WI38 (cell line): ENCODE measurements at regions not wholly inside any gene's neighbourhood (a gene's known extent, or its start where the extent isn't known, plus 50 kb on each side); places are given as distances from the start of the nearest gene placed in this dataset.

ENCODE experiments used
- H3K4me3 ChIP-seq: 2 replicates; pipeline ENCODE4 v1.5.1; 2011; ENCODE audit warnings: low read depth, mild to moderate bottlenecking, control low read depth, low read length
- TF ChIP-seq, protein P1 (sequence below): IDR thresholded peaks from 2 replicates; pipeline ENCODE4 v1.5.1; 2012; ENCODE audit warnings: low read depth, mild to moderate bottlenecking, control low read depth, low read length

DNA sequence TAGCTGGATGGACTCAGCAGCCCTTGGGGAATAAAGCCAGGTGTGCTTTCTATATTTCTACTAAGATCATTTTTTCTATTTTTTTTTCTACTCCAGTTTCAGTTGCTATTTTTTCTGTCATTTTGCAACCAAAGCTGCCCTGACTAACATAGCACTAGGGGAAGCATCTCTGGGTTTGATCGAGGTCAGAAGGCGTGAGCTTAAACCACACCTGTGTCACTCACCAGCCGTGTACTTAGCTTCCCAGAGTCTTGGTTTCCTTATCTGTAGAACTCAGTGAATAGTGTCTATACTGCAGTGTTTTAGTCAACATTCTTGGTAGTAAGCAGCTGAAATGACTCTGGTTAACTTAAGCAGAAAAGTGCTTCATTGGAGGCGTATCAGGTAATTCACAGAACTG, 489.6 kb upstream of the SPRED2 start:
- no peak overlapping the region for H3K4me3 ChIP-seq
- TF ChIP-seq, protein P1, sequence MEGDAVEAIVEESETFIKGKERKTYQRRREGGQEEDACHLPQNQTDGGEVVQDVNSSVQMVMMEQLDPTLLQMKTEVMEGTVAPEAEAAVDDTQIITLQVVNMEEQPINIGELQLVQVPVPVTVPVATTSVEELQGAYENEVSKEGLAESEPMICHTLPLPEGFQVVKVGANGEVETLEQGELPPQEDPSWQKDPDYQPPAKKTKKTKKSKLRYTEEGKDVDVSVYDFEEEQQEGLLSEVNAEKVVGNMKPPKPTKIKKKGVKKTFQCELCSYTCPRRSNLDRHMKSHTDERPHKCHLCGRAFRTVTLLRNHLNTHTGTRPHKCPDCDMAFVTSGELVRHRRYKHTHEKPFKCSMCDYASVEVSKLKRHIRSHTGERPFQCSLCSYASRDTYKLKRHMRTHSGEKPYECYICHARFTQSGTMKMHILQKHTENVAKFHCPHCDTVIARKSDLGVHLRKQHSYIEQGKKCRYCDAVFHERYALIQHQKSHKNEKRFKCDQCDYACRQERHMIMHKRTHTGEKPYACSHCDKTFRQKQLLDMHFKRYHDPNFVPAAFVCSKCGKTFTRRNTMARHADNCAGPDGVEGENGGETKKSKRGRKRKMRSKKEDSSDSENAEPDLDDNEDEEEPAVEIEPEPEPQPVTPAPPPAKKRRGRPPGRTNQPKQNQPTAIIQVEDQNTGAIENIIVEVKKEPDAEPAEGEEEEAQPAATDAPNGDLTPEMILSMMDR: no peak

DNA sequence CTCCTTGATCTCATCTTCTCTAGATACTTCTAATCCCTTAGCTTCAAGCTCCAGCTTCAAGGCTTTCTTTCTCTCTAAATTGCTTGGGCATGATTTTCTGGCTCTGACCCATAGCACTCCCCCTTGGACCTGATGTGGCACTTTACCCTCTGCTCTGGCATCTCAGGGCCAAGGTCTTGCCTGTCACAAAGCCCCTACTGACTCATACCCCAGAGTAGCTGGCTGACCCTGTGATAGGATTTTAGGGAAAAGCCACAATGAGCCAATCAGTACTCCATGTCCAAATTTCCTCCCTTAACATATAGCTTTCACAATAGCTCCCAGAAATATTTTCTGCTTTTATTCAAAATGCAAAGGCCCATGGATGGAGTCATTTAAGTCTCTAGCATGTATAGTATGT, 488.7 kb upstream of the SPRED2 start:
- TF ChIP-seq, protein P1: no peak
- no peak overlapping the region for H3K4me3 ChIP-seq

DNA sequence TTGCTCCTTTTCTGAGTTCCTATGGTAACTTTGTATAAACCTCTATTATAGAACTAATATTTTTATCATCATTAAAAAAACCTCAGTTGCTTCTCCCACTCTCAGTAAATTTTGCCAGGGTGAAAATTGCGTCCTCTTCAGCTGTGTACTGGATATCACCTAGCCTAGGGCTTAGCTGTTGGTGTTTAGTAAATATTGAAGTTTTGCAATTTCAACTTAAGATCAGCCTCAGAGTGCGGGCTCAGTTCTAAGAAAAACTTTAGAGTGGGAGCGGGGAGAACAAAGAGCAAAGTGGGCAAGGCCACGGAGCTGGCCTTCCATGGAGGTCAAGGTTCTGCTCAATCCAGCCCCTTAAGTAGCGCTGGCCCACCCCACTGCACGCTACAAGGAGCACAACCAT, 488.3 kb upstream of the SPRED2 start:
- TF ChIP-seq, protein P1: no peak
- H3K4me3 ChIP-seq: no peak overlapping the region

DNA sequence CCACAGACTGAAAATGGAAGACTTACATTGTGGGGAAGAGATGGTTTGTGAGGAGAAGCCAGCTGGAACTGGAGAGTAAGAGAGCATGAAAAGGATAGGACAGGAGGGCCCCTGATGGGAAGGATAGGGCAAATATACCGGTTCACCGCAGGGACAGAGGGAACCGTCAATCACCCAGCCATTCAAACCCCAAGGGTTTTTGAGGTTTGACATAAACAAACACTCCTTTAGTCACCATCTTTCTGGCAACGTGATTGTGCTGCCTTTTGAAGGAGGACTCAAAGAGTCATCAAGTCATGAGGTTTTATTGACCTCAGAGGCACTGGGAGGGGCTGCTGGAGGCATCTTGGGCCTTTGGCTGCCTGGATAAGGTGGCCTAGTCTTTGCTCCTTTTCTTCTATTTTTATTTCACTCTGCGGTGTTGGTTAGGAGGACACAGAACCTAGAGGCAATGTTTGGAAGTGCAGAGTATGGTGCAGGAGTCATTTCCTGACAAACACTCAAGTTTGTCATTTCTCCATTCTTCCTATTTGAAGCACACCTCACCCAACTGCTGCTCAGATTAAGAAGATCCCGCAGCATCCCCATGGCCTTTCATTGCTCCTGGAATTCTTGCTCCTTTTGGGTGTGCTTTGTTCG, 487.3 kb upstream of the SPRED2 start:
- no peak overlapping the region for H3K4me3 ChIP-seq
- TF ChIP-seq, protein P1: no peak

DNA sequence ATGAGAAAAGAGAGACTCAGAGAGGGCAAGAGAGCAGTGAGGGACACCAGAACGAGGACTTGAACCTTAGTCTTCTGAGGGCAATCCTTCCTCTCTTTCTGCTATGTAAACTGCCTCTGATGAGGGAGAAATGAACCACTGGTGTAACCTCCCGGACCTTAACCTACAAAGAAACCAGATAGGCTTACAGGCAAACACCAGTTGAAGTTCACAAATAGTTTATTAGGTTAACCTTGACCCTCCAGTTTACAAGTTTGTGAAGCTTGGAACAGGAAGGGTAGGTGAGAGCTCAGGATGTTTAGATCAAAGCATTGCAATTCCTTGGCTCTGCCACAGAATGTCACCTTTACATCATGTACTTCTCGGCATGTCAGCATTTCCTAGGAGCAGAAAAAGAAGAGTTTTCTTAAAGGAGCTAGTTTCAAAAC, 486.4 kb upstream of the SPRED2 start:
- TF ChIP-seq, protein P1: no peak
- no peak overlapping the region for H3K4me3 ChIP-seq

DNA sequence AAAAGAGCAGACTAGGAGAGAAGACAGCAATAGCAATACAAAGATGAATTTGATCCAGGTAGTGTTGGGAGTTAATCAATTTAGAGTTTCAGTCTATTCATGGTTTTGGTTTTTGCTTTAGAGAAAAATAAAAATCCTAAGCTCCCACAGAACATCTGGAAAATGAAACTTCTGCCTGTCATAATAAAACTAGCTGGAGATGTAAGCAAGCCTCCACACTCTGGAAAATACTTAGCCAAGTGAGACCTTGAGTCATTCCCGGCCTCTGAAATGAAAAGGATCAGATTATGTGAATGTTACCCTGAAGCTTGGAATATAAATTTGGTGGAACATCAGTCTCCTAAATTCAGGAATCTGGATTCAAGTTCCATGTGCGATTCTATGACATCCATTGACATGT, 485.6 kb upstream of the SPRED2 start:
- TF ChIP-seq, protein P1: no peak

DNA sequence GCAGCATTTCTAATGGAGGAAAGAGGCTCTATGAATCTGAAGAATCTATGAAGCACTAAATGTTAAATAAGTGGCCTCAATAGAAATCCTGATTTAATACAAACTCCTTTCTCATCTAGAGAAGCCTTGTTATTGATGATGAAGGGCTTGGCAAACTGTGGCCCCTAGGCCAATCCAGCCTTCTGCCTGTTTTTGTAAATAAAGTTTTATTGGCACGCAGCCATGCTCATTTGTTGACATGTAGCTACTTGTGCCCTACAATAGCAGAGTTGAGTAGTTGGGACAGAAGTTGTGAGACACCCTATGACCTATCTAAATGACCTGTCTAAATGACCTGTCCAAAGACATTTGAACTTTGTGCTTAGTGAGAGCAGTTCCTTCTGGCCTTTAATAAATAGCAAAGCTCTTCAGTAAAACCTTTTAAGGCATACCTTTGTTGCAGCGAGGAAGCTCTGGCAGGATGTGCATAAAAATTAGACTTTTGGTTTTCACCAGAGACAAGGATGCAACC, 484.4 kb upstream of the SPRED2 start:
- TF ChIP-seq, protein P1: no peak
- H3K4me3 ChIP-seq: no peak overlapping the region

More for the DNA sequence above, 485.6 kb upstream of the SPRED2 start:
- no peak overlapping the region for H3K4me3 ChIP-seq
